ENCODE measurements at regions not wholly inside any gene's neighbourhood (a gene's known extent, or its start where the extent isn't known, plus 50 kb on each side); places are given as distances from the start of the nearest gene placed in this dataset.
"Not testable (repeated sequence)": the region's sequence is repeated elsewhere in the genome, so short reads cannot be mapped to it uniquely, and the experiment has no call there.

GRCh38 chr2:138897274-138897673 is 117.1 kb upstream of the NXPH2 start:
- DNase-seq: no peak

GRCh38 chr2:138893746-138894145 is 113.6 kb upstream of the NXPH2 start:
- no peak for DNase-seq

- DNase-seq: no peak
These were observed 100.9 kb upstream of the NXPH2 start for GRCh38 chr2:138881126-138881525.

GRCh38 chr2:138879931-138880330 is 99.7 kb upstream of the NXPH2 start:
- DNase-seq: no peak

- no peak for DNase-seq
These were observed 97.2 kb upstream of the NXPH2 start for GRCh38 chr2:138877421-138877820.

- no peak for DNase-seq
These were observed 94.1 kb upstream of the NXPH2 start for GRCh38 chr2:138874251-138874650.

- not testable (repeated sequence) for DNase-seq
These were observed 91.9 kb upstream of the NXPH2 start for GRCh38 chr2:138872116-138872515.

GRCh38 chr2:138871312-138871711 is 91.1 kb upstream of the NXPH2 start:
- no peak for DNase-seq

- DNase-seq: no peak
These were observed 87.2 kb upstream of the NXPH2 start for GRCh38 chr2:138867341-138867740.

- no peak for DNase-seq
These were observed 86.6 kb upstream of the NXPH2 start for GRCh38 chr2:138866797-138867196.

GRCh38 chr2:138853761-138854160 is 73.6 kb upstream of the NXPH2 start:
- no peak for DNase-seq

GRCh38 chr2:138853296-138853695 is 73.1 kb upstream of the NXPH2 start:
- DNase-seq: no peak

GRCh38 chr2:138846216-138846821 is 66.1 kb upstream of the NXPH2 start:
- DNase-seq: no peak

GRCh38 chr2:138842341-138842740 is 62.2 kb upstream of the NXPH2 start:
- DNase-seq: no peak

GRCh38 chr2:138841459-138841858 is 61.3 kb upstream of the NXPH2 start:
- no peak for DNase-seq

- DNase-seq: no peak
These were observed 58.8 kb upstream of the NXPH2 start for GRCh38 chr2:138838851-138839620.

- DNase-seq: no peak
These were observed 51.5 kb upstream of the NXPH2 start for GRCh38 chr2:138831691-138832090.

GRCh38 chr2:138831154-138831553 is 51.0 kb upstream of the NXPH2 start:
- no peak for DNase-seq

- no peak for DNase-seq
These were observed 50.4 kb upstream of the NXPH2 start for GRCh38 chr2:138830547-138830946.

Measured in amniotic stem cell (primary cell).